ENCODE measurements at regions not wholly inside any gene's neighbourhood (a gene's known extent, or its start where the extent isn't known, plus 50 kb on each side); places are given as distances from the start of the nearest gene placed in this dataset.

DNA sequence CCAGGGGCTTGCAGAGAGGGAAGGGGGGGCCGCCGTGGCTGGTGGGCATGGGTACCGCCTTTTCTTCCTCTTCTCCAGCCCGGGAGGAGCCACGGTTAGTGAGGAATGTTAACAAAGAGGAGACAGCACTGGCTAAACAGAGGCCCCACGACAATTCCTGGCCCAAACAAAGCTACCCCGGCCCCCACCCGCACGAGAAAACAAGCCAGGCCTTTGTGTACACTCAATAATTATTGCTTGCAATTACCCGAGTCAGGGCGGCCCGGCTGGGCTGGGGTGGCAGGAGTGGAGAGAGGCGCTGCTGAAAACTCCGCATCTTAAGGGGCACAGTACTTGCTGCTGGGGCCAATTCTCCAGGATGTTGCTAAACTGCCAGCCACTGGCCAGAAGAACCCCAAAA, 56.4 kb downstream of the IRX5 start:
- Histone ChIP-seq H4K8ac (ENCODE audit: low read depth in 2 of 2, low read length in 2 of 2) (no peak overlapping the region), H2BK15ac (ENCODE audit: low read depth, low read length) (no peak overlapping the region), H2BK20ac (ENCODE audit: low read depth, low read length) (no peak overlapping the region), H3K4me2 (ENCODE audit: low read depth, low read length) (no peak overlapping the region), H3K9me3 (ENCODE audit: control insufficient read depth, insufficient read depth, low read length) (no peaks in the 10 kb centered on the region), H2BK120ac (ENCODE audit: low read depth, low read length) (no peak overlapping the region), H3K14ac (replicated peaks; ENCODE audit: low read depth, low read length) (no peak overlapping the region), H3K4me3 (ENCODE audit: insufficient read depth, low read depth, low read length) (no peak overlapping the region), H2AFZ (replicated peaks; ENCODE audit: low read length, poor library complexity) (no peak overlapping the region), H4K5ac (ENCODE audit: low read depth, low read length) (no peak overlapping the region), H3K36me3 (ENCODE audit: control insufficient read depth, insufficient read depth, low read length) (no peaks in the 10 kb centered on the region), H2AK5ac (ENCODE audit: low read depth, low read length) (no peak overlapping the region), H4K20me1 (ENCODE audit: insufficient read depth, low read length) (no peaks in the 10 kb centered on the region), H4K91ac (ENCODE audit: insufficient read depth, low read depth, low read length) (no peak overlapping the region), H3K9me1 (ENCODE audit: insufficient read depth, low read length) (no peaks in the 10 kb centered on the region), H3K18ac (ENCODE audit: low read depth, low read length) (no peak overlapping the region), H3K9ac (ENCODE audit: low read depth, low read length) (no peak overlapping the region), H3K27me3 (ENCODE audit: control insufficient read depth, insufficient read depth, low read length) (peaks cover 1% of the 10 kb centered on the region; the same call in 1 of the 2 replicates), H3K23ac (ENCODE audit: low read depth, low read length) (no peak overlapping the region), H2BK5ac (ENCODE audit: low read depth, low read length, poor library complexity, severe bottlenecking) (no peak overlapping the region), H3K4ac (ENCODE audit: low read depth, low read length) (no peak overlapping the region), H3K79me1 (ENCODE audit: low read depth in 1 of 2, low read length in 2 of 2) (no peaks in the 10 kb centered on the region), H2AK9ac (replicated peaks; ENCODE audit: low read depth, low read length, poor library complexity) (no peak overlapping the region), H3K56ac (ENCODE audit: extremely low read depth, insufficient read depth, low read length) (no peak overlapping the region), H3K4me1 (ENCODE audit: control insufficient read depth, insufficient read depth, low read length) (no peaks in the 10 kb centered on the region), H3K27ac (ENCODE audit: insufficient read depth, low read length) (no peak overlapping the region)
- no peak for TF ChIP-seq MXI1 (IDR thresholded peaks at IDR 0.05; ENCODE audit: borderline replicate concordance, low read depth, low read length)
- no peak for TF ChIP-seq CHD1 (IDR thresholded peaks at IDR 0.05; ENCODE audit: low read depth, low read length)
- no peak for TF ChIP-seq MAZ (IDR thresholded peaks at IDR 0.05; ENCODE audit: borderline replicate concordance, low read depth, low read length)
- no peak for TF ChIP-seq RCOR1 (IDR thresholded peaks at IDR 0.05; ENCODE audit: insufficient replicate concordance, low read length)
- no peak for TF ChIP-seq FOS (IDR thresholded peaks at IDR 0.05; ENCODE audit: low read depth, low read length)
- BruUV-seq (replicated peaks) = no TSS peak
- ChIA-PET CTCF (no interaction called here), POLR2A (ENCODE audit: unreplicated experiment) (no interaction called here)
- ATAC-seq (ENCODE audit: low read depth) (no peak), DNase-seq (no peak)
- no CpG with 5 or more reads among the region's 14 CpGs for WGBS, 2 experiments (ENCODE audit: extremely low coverage in 2 of 2, insufficient read length in 1 of 2)
- dilution Hi-C loops (cut with HindIII; ENCODE audit: low sequenced_read_pairs, unreplicated experiment) = no loop called here
- in situ Hi-C loops (cut with MboI; ENCODE audit: low sequenced_read_pairs) = no loop called here
- intact Hi-C loops (cut with micrococcal nuclease) = no loop called here

All from IMR-90 (cell line).